SW 1271 (cell line): ENCODE measurements at regions not wholly inside any gene's neighbourhood (a gene's known extent, or its start where the extent isn't known, plus 50 kb on each side); places are given as distances from the start of the nearest gene placed in this dataset.

Source experiments
- DNase-seq, 2 experiments: peaks; one replicate each; lab custom pipeline; 2025; lab: John Stamatoyannopoulos, UW

DNA sequence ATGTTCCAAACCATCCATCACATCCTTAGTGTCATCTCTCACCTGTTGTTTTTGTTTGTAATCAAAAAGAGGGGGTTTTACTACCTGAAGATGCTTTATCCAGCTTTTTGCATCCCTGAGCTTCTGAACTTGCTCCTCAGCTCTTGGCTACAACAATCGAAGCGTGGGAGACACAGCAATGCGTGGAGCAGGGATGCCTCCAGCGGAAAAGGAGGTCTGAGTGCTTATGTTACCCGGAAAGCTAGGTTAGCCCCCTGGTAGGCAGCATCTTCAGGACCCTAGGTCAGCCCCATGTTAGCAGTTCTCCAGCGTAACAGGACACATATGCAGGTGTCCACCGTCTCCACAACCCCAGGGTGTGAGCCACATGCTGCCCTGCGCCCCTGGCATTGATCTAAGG lies 141.5 kb downstream of the RRAGC start:
- DNase-seq: no peak

DNA sequence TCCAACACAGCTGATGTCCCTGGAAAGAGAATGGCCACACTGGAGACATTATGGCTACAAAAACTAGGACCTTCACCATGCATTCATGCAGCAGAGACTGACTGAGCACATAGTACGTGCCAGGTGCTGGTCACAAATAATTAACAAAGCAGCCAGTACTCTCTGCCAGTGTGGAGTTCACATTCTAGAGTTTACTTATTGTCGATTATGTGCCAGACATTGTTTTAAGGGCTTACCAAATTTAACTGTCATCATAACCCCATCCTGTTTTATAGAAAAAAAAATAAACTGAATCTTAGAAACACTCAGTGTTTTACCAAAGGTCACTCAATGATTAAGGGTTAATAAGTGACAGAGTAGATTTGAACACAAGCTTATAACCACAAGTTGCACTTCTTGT lies 143.3 kb downstream of the RRAGC start:
- DNase-seq: no peak

GRCh38 chr1:38715415-38715814 lies 144.2 kb downstream of the RRAGC start:
- DNase-seq: no peak

DNA sequence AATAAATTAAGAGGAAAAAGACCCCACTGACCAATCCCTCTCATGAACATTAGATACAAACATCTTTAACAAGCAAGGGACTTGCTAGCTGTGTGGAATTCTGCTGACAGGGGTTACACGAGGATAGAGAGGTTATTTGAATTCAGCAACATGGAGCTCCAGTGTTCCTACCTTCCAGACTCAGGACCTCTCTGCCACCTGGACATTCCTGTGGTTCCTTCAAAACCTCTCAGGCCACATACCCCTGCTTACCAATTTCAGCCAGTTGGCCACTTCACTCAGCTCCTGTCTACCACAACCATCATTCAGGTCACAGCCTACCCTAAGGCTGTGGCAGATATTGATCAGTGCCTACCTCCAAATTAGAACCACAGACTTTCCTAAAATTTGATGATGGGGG lies 147.5 kb downstream of the RRAGC start:
- DNase-seq: no peak

- no peak for DNase-seq
These were observed 150.8 kb downstream of the RRAGC start for GRCh38 chr1:38708701-38709258.

DNA sequence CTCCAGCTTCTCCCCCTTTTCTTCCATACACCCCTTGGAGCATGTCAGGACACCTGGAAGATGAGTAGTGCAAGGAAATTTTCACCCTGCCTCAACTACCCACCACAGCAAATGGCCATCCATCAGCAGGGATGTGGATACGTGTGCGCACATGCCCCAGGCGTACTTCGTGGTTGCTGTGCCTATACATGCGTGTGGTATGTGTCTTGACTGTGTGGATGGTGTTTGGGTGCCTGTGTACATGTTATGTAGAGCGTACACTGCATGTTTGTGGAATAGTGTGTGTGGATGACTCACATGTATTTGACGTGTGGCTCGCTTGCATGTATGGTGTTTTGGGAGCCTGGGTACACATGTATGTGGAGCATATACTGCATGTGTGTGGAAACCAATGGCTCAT lies 158.5 kb downstream of the RRAGC start:
- DNase-seq: no peak

GRCh38 chr1:38700077-38700470 lies 159.5 kb downstream of the RRAGC start:
- DNase-seq: no peak

DNA sequence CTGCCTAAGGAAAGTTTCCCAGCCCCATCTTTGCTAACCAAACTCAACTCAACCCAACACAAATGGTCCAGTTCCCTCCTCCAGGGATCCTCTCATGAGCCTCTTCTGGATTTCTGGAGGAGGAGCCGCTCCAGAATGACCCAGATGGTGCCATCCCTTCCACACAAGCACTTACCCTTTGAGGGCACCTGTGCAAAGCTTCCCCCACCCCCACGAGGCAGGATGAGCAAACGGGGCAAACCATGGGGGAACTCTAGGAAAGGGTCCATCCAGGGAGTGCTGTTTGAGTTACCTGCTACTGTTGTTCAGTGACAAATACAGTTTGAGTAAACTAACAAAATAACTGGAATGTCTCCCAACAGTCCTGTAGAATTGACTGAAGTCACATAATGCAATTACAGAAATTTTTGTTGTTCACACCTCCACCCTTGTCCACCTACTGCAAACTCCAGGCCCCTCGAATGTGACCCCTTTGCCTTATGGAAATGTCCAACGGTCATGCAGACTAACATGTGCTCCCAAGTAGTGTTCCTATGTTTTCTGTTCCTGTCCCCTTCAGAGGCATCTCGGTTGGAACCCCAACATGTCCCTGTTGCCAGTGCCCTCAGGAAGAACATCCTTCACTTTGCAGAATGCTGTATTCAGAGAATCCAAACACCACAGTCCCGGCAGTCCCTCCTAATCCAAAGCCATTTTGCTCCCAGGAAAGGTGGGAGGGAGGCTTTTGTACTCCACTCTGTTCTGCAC lies 160.1 kb downstream of the RRAGC start:
- DNase-seq: no peak

GRCh38 chr1:38697387-38697786 lies 162.2 kb downstream of the RRAGC start:
- no peak for DNase-seq

DNA sequence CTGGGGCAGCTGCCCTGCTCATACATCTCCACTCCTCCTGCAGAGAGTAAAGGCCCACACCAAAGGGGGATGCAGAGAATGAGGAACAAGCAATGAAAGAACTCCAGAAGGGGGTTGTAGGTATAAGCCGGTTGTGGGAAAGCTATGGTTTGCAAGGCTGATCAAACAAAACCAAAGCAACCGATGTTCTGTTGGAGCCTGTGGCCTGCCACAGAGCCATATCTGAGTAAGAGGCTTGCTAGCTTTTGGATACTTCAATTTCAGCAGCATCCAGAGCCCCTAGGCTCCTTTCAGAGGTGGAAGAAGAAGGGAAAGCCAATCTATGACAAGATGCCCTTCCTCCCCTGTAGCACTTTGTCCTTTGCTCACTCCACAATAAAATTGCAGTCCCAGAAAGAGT lies 163.2 kb downstream of the RRAGC start:
- no peak for DNase-seq

- no peak for DNase-seq
These were observed 165.8 kb downstream of the RRAGC start for GRCh38 chr1:38693759-38694158.

GRCh38 chr1:38693031-38693430 lies 166.5 kb downstream of the RRAGC start:
- no peak for DNase-seq

- DNase-seq: no peak
These were observed 168.7 kb downstream of the RRAGC start for GRCh38 chr1:38690790-38691449.

- no peak for DNase-seq
These were observed 172.7 kb downstream of the RRAGC start for GRCh38 chr1:38686927-38687255.

GRCh38 chr1:38686167-38686926 lies 173.2 kb downstream of the RRAGC start:
- DNase-seq: no peak

DNA sequence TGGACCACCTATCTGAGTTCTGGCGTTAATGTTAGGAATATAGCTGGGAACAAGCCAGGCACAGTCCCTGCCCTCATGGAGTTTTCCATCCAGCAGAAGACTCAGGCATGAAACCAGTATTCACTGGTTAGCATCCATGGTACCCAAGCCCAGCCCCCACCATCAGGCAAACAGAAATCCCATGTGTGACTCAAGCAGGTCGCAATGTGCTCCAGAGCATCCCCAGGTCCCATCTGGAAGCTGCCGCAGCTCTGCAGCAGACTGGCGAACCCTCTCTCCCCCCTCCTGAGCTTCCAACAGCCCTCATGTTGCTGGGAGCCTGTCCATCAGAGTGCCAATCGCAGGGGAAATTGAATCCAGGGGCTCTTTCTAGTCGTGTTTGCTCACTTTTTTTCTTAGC lies 174.2 kb downstream of the RRAGC start:
- DNase-seq: no peak

DNA sequence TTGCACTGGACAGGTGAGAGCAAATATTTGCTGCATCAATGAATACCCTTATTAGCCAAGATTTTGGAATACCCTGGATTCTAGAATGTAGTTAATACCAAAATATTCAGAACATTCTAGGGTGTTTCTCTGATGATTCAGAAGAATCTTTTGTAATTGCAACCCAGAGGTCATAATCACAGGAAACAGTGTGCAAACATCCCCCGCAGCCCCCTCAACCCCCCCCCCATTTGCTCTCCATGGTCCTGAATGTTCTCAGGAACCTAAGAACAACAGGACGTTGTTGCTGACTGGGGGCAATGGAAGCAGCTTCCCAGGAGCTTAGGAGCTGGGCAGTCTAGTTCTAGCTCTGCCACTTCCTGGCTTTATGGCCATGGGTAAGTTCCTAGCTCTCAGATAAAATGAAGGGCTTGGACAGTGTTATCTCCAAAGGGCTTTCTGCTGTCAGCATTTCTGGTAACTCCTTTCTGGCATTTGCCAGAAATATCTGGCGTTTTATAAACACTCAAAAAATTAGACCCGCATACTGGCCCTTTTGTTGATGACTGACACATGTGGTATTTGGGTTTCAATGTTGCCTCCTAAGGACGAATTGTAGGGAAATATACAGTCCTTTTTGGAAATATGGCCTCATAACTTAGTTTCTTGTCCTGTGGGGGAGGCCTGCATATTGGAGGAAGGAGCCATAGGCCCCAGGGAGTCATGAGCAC lies 178.6 kb downstream of the RRAGC start:
- no peak for DNase-seq

GRCh38 chr1:38677756-38678155 lies 181.8 kb downstream of the RRAGC start:
- DNase-seq: no peak

- DNase-seq: no peak
These were observed 182.3 kb downstream of the RRAGC start for GRCh38 chr1:38677311-38677710.

DNA sequence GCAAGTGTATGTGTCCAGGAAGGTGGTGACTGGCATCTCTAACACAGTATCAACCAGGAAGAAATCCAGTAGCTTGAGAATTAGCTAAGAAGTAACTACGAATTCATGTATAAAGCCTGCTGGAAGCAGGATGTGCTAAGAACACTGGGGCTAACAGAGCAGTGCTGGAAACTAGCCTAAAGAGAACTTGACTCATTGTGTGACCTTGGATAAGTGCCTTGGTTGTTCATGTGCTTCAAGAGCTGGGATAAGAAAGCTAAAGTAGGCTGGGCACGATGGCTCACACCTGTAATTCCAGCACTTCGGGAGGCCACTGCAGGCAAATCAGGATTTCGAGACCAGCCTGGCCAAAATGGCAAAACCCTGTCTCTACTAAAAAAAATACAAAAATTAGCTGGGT lies 186.9 kb downstream of the RRAGC start:
- no peak for DNase-seq

- no peak for DNase-seq
These were observed 188.4 kb downstream of the RRAGC start for GRCh38 chr1:38671221-38671620.

GRCh38 chr1:38670544-38671122 lies 188.9 kb downstream of the RRAGC start:
- no peak for DNase-seq
